ENCODE measurements at regions not wholly inside any gene's neighbourhood (a gene's known extent, or its start where the extent isn't known, plus 50 kb on each side); places are given as distances from the start of the nearest gene placed in this dataset.
A peak's percentile ranks its signal among the peaks of the same experiment; 100 is the strongest.

GRCh38 chr11:88448131-88448670 lies 110.7 kb upstream of the CTSC start:
- no peak for DNase-seq

- DNase-seq, result no peak
Measured at GRCh38 chr11:88447281-88447680, 109.7 kb upstream of the CTSC start.

- no peak for DNase-seq
Measured at GRCh38 chr11:88439356-88439755, 101.8 kb upstream of the CTSC start.

GRCh38 chr11:88438721-88439120 lies 101.2 kb upstream of the CTSC start:
- no peak for DNase-seq

- no peak for DNase-seq
Measured at GRCh38 chr11:88435415-88435814, 97.9 kb upstream of the CTSC start.

GRCh38 chr11:88434333-88434976 lies 96.9 kb upstream of the CTSC start:
- no peak for DNase-seq

- no peak for DNase-seq
Measured at GRCh38 chr11:88433536-88434230, 96.1 kb upstream of the CTSC start.

- DNase-seq, result no peak
Measured at GRCh38 chr11:88431675-88432341, 94.3 kb upstream of the CTSC start.

GRCh38 chr11:88428959-88429358 lies 91.4 kb upstream of the CTSC start:
- no peak for DNase-seq

- DNase-seq, result no peak
Measured at GRCh38 chr11:88427719-88428118, 90.2 kb upstream of the CTSC start.

GRCh38 chr11:88424881-88425280 lies 87.3 kb upstream of the CTSC start:
- DNase-seq, result no peak

GRCh38 chr11:88421530-88421929 lies 84.0 kb upstream of the CTSC start:
- no peak for DNase-seq

GRCh38 chr11:88420165-88420791 lies 82.7 kb upstream of the CTSC start:
- peak; percentile 22 for DNase-seq

- DNase-seq, result no peak
Measured at GRCh38 chr11:88418508-88418907, 81.0 kb upstream of the CTSC start.

- DNase-seq, result no peak
Measured at GRCh38 chr11:88415495-88415894, 78.0 kb upstream of the CTSC start.

- DNase-seq, result no peak
Measured at GRCh38 chr11:88414981-88415413, 77.5 kb upstream of the CTSC start.

GRCh38 chr11:88414385-88414861 lies 76.9 kb upstream of the CTSC start:
- no peak for DNase-seq

- no peak for DNase-seq
Measured at GRCh38 chr11:88411265-88411664, 73.7 kb upstream of the CTSC start.

GRCh38 chr11:88410656-88411055 lies 73.1 kb upstream of the CTSC start:
- no peak for DNase-seq

GRCh38 chr11:88410056-88410455 lies 72.5 kb upstream of the CTSC start:
- no peak for DNase-seq

GRCh38 chr11:88406876-88407275 lies 69.3 kb upstream of the CTSC start:
- no peak for DNase-seq

- no peak for DNase-seq
Measured at GRCh38 chr11:88405853-88406252, 68.3 kb upstream of the CTSC start.

All from occipital lobe (tissue), 1 donor.